ENCODE measurements at regions not wholly inside any gene's neighbourhood (a gene's known extent, or its start where the extent isn't known, plus 50 kb on each side); places are given as distances from the start of the nearest gene placed in this dataset.

- no peak for DNase-seq
These were observed 354.0 kb upstream of the DUSP10 start for GRCh38 chr1:222095606-222096475.

- DNase-seq, result no peak
These were observed 351.6 kb upstream of the DUSP10 start for GRCh38 chr1:222093518-222093917.

- no peak for DNase-seq
These were observed 348.2 kb upstream of the DUSP10 start for GRCh38 chr1:222090103-222090502.

GRCh38 chr1:222087221-222087920 lies 345.5 kb upstream of the DUSP10 start:
- no peak for DNase-seq

- no peak for DNase-seq
These were observed 343.1 kb upstream of the DUSP10 start for GRCh38 chr1:222084996-222085395.

- no peak for DNase-seq
These were observed 342.2 kb upstream of the DUSP10 start for GRCh38 chr1:222084048-222084447.

- DNase-seq, result no peak
These were observed 340.0 kb upstream of the DUSP10 start for GRCh38 chr1:222081859-222082258.

- no peak for DNase-seq
These were observed 337.7 kb upstream of the DUSP10 start for GRCh38 chr1:222079566-222079965.

- DNase-seq, result no peak
These were observed 335.3 kb upstream of the DUSP10 start for GRCh38 chr1:222077206-222077605.

- DNase-seq, result no peak
These were observed 332.4 kb upstream of the DUSP10 start for GRCh38 chr1:222074317-222074716.

GRCh38 chr1:222073307-222073995 lies 331.6 kb upstream of the DUSP10 start:
- no peak for DNase-seq

GRCh38 chr1:222071387-222071786 lies 329.5 kb upstream of the DUSP10 start:
- DNase-seq, result no peak

- peak; percentile 64 for DNase-seq
These were observed 327.0 kb upstream of the DUSP10 start for GRCh38 chr1:222068937-222069336.

- DNase-seq, result no peak
These were observed 326.2 kb upstream of the DUSP10 start for GRCh38 chr1:222068101-222068500.

GRCh38 chr1:222066539-222066938 lies 324.6 kb upstream of the DUSP10 start:
- no peak for DNase-seq

GRCh38 chr1:222065234-222065633 lies 323.3 kb upstream of the DUSP10 start:
- DNase-seq, result no peak

- DNase-seq, result no peak
These were observed 322.7 kb upstream of the DUSP10 start for GRCh38 chr1:222064388-222065211.

GRCh38 chr1:222062640-222063039 lies 320.8 kb upstream of the DUSP10 start:
- no peak for DNase-seq

GRCh38 chr1:222061711-222062359 lies 319.9 kb upstream of the DUSP10 start:
- DNase-seq, result no peak

GRCh38 chr1:222060210-222060916 lies 318.5 kb upstream of the DUSP10 start:
- no peak for DNase-seq

- DNase-seq, result no peak
These were observed 316.4 kb upstream of the DUSP10 start for GRCh38 chr1:222058249-222058648.

- DNase-seq, result no peak
These were observed 315.3 kb upstream of the DUSP10 start for GRCh38 chr1:222057162-222057561.
